ENCODE measurements at regions not wholly inside any gene's neighbourhood (a gene's known extent, or its start where the extent isn't known, plus 50 kb on each side); places are given as distances from the start of the nearest gene placed in this dataset.
"Not testable (repeated sequence)": the region's sequence is repeated elsewhere in the genome, so short reads cannot be mapped to it uniquely, and the experiment has no call there.

DNA sequence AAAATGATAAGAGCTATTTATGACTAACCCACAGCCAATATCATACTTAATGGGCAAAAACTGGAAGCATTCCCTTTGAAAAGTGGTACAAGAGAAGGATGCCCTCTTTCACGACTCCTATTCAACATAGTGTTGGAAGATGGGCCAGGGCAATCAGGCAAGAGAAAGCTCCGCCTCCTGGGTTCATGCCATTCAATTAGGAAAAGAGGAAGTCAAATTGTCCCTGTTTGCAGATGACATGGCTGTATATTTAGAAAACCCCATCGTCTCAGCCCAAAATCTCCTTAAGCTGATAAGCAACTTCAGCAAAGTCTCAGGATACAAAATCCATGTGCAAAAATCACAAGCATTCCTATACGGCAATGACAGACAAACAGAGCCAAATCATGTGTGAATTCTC, 86.4 kb upstream of the TERB2 start:
- H2AK5ac ChIP-seq (ENCODE audit: low read depth, low read length); H4K20me1 ChIP-seq (replicated peaks in 1 of 2; ENCODE audit: control insufficient read depth in 1 of 2, insufficient read depth in 2 of 2, low read length in 2 of 2); H3K36me3 ChIP-seq (ENCODE audit: control insufficient read depth in 2 of 4, insufficient read depth in 4 of 4, low read length in 3 of 4); H3K4me1 ChIP-seq (replicated peaks in 1 of 4; ENCODE audit: control insufficient read depth in 3 of 4, insufficient read depth in 4 of 4, low read length in 3 of 4); H3K79me2 ChIP-seq (ENCODE audit: control insufficient read depth in 1 of 2, insufficient read depth in 2 of 2, low read length in 2 of 2); H3K27ac ChIP-seq (ENCODE audit: low read depth, low read length); H4K5ac ChIP-seq (ENCODE audit: insufficient read length, low read depth, low read length); H3K9ac ChIP-seq (replicated peaks in 1 of 4; ENCODE audit: extremely low read depth in 1 of 4, low read depth in 3 of 4, low read length in 3 of 4); H4K8ac ChIP-seq (ENCODE audit: extremely low read depth, insufficient read depth, low read length); H3K14ac ChIP-seq (ENCODE audit: insufficient read length); H2BK5ac ChIP-seq (ENCODE audit: low read depth, low read length); H2BK20ac ChIP-seq (ENCODE audit: low read length); H2BK12ac ChIP-seq (ENCODE audit: low read depth, low read length); H3K4me3 ChIP-seq (ENCODE audit: extremely low read depth in 1 of 4, insufficient read depth in 2 of 4, low read depth in 3 of 4, low read length in 4 of 4); H3K79me1 ChIP-seq (ENCODE audit: low read depth, low read length); H3K4ac ChIP-seq (replicated peaks; ENCODE audit: insufficient read length, low read depth, low read length); H3K18ac ChIP-seq (ENCODE audit: extremely low read depth, low read length); H2BK15ac ChIP-seq (ENCODE audit: low read length); H3K23me2 ChIP-seq (ENCODE audit: low read depth, low read length); H3K27me3 ChIP-seq (replicated peaks in 1 of 4; ENCODE audit: control insufficient read depth in 3 of 4, extremely low read depth in 1 of 4, insufficient read depth in 3 of 4, low read length in 3 of 4); H3K23ac ChIP-seq (ENCODE audit: insufficient read length); FAIRE-seq; DNase-seq (ENCODE audit: low read depth in 1 of 2, low spot score in 2 of 2); POLR2A ChIA-PET (ENCODE audit: partially characterized antibody); H3K4me2 ChIP-seq (ENCODE audit: insufficient read depth in 1 of 2, low read depth in 2 of 2, low read length in 2 of 2); H4K91ac ChIP-seq (replicated peaks; ENCODE audit: insufficient read length, low read length); H2BK120ac ChIP-seq (replicated peaks; ENCODE audit: low read depth, low read length); H2AFZ ChIP-seq (ENCODE audit: low read length); H3K56ac ChIP-seq (replicated peaks; ENCODE audit: insufficient read length, low read depth, low read length): not testable (repeated sequence)
- H3K9me3 ChIP-seq (ENCODE audit: insufficient read depth in 2 of 2, low read depth in 1 of 2, low read length in 1 of 2) = peaks cover 5 to 16% of the 10 kb centered on the region in 2 experiments; a peak in 2 of 4 replicates
- 88% methylated on average over 4 of the region's 4 CpGs; no CpG with 5 or more reads in 1 of the 2 experiments for WGBS, 2 experiments (ENCODE audit: extremely low coverage in 1 of 2, insufficient coverage in 1 of 2, insufficient read length in 1 of 2, insufficient replicate concordance in 2 of 2, low coverage in 1 of 2, low lambda C conversion rate in 2 of 2, missing lambda C conversion rate in 1 of 2)
- CTCF ChIA-PET (ENCODE audit: partially characterized antibody) = interaction anchor here (0.8 kb wide), 1 partner anchor 17 kb away, joined by 3 read pairs; no protein-coding TSS in a partner anchor

All from H1 (cell line).